Prostate gland (tissue), 2 donors: ENCODE measurements at regions not wholly inside any gene's neighbourhood (a gene's known extent, or its start where the extent isn't known, plus 50 kb on each side); places are given as distances from the start of the nearest gene placed in this dataset.

Source experiments
- DNase-seq: peaks from one replicate; pipeline ENCODE4 v3.0.0-alpha.2; 2019; ENCODE audit warnings: low spot score
- H3K27ac ChIP-seq, 2 donors: fragments of 200-600 bp; sonication (generic); 2 replicates each; pipeline ENCODE4 v1.5.1; 2017 to 2019
- H3K27me3 ChIP-seq: fragments of 200-600 bp; sonication (generic); replicated peaks from 2 replicates; pipeline ENCODE4 v1.5.1; 2019; ENCODE audit not compliant: insufficient read depth
- H3K36me3 ChIP-seq, 2 donors: fragments of 200-600 bp; sonication (generic); 1 replicate in 1 of 2; 2 replicates in 1 of 2; pipeline versions ENCODE4 v1.5.1 to v1.8.1; 2017 to 2019
- H3K4me1 ChIP-seq: fragments of 200-600 bp; sonication (generic); replicated peaks from 2 replicates; pipeline ENCODE4 v1.5.1; 2019
- H3K4me3 ChIP-seq, 2 donors: fragments of 200-600 bp; sonication (generic); 2 replicates each; pipeline ENCODE4 v1.5.1; 2017 to 2019
- H3K9me3 ChIP-seq: fragments of 200-600 bp; sonication (generic); 2 replicates; pipeline ENCODE4 v1.5.1; 2017
- POLR2A ChIP-seq: fragments of 450-650 bp; IDR thresholded peaks from one replicate; pipeline ENCODE4 v1.6.1; 2016; ENCODE audit warnings: antibody characterized with exemption, mild to moderate bottlenecking
- POLR2AphosphoS5 ChIP-seq: sonication (generic); formaldehyde crosslinking; IDR thresholded peaks from one replicate; pipeline ENCODE4 v1.6.1; 2017; ENCODE audit warnings: antibody characterized with exemption
- WGBS: methylation state at CpG from one replicate; pipeline ENCODE4 v1.1.5; 2018; 5-methylcytosine and 5-hydroxymethylcytosine counted together
- intact Hi-C: fragments of 100-400 bp; cut with DNase I; formaldehyde crosslinking; loops from one replicate; pipeline ENCODE4 v1.14.2; 2022
- TF ChIP-seq, protein P1 (sequence below), 4 experiments: fragments of 200-600 bp in 2 of 4; fragments of 450-650 bp in 2 of 4; sonication (generic) in 2 of 4; IDR thresholded peaks; 1 replicate in 3 of 4; 2 replicates in 1 of 4; pipeline ENCODE4 v1.5.1; 2016 to 2019; ENCODE audit warnings: antibody characterized with exemption in 4 of 4, mild to moderate bottlenecking in 2 of 4, moderate library complexity in 2 of 4

- intact Hi-C loops: no loop called here
- Histone ChIP-seq H3K4me1 (no peaks in the 10 kb centered on the region), H3K9me3 (no peaks in the 10 kb centered on the region), H3K27ac (no peak overlapping the region), H3K4me3 (no peak overlapping the region), H3K27me3 (no peaks in the 10 kb centered on the region), H3K36me3 (no peaks in the 10 kb centered on the region)
- no peak for TF ChIP-seq POLR2AphosphoS5
- TF ChIP-seq, protein P1, sequence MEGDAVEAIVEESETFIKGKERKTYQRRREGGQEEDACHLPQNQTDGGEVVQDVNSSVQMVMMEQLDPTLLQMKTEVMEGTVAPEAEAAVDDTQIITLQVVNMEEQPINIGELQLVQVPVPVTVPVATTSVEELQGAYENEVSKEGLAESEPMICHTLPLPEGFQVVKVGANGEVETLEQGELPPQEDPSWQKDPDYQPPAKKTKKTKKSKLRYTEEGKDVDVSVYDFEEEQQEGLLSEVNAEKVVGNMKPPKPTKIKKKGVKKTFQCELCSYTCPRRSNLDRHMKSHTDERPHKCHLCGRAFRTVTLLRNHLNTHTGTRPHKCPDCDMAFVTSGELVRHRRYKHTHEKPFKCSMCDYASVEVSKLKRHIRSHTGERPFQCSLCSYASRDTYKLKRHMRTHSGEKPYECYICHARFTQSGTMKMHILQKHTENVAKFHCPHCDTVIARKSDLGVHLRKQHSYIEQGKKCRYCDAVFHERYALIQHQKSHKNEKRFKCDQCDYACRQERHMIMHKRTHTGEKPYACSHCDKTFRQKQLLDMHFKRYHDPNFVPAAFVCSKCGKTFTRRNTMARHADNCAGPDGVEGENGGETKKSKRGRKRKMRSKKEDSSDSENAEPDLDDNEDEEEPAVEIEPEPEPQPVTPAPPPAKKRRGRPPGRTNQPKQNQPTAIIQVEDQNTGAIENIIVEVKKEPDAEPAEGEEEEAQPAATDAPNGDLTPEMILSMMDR (IDR thresholded peaks at IDR 0.05): no peak
- TF ChIP-seq POLR2A: no peak
- no peak for DNase-seq
Measured at GRCh38 chr2:82307511-82307910, 2003.0 kb upstream of the LRRTM1 start.

DNA sequence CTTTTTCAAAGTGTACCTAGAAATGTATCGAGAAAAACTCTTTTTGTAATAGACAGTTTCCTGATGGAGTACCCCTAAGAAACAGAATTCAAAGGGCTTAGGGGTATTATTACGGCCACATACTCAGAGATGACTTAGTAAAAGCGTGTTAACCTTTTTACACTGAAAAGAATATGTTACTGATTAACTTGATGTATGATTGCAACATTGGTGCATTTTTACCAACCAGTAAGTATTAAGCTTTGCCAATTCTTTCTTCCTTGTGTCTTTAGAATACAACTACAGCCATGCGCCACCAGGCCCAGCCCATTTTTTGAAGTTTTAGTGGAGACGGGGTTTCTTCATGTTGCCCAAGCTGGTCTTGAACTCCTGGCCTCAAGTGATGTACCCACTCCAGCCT lies 1997.0 kb upstream of the LRRTM1 start:
- TF ChIP-seq, protein P1 (IDR thresholded peaks at IDR 0.05): no peak
- no peak for TF ChIP-seq POLR2A
- no peak for TF ChIP-seq POLR2AphosphoS5
- H3K9me3 ChIP-seq: no peaks in the 10 kb centered on the region
- WGBS: 87% methylated on average over 5 of the region's 5 CpGs

GRCh38 chr2:82289446-82289845 lies 1984.9 kb upstream of the LRRTM1 start:
- TF ChIP-seq, protein P1 (IDR thresholded peaks at IDR 0.05): no peak
- no peak for TF ChIP-seq POLR2AphosphoS5
- no peak for TF ChIP-seq POLR2A
- Histone ChIP-seq H3K4me3 (no peak overlapping the region), H3K4me1 (no peaks in the 10 kb centered on the region), H3K27ac (no peak overlapping the region), H3K36me3 (no peaks in the 10 kb centered on the region), H3K9me3 (no peaks in the 10 kb centered on the region), H3K27me3 (no peaks in the 10 kb centered on the region)
- intact Hi-C loops: no loop called here
- DNase-seq: no peak
- WGBS: 81% methylated on average over 1 of the region's 1 CpG

More for the DNA sequence above, 1997.0 kb upstream of the LRRTM1 start:
- intact Hi-C loops: no loop called here
- Histone ChIP-seq H3K4me3 (no peak overlapping the region), H3K27ac (no peak overlapping the region), H3K4me1 (no peaks in the 10 kb centered on the region), H3K36me3 (no peaks in the 10 kb centered on the region), H3K27me3 (no peaks in the 10 kb centered on the region)
- DNase-seq: no peak

DNA sequence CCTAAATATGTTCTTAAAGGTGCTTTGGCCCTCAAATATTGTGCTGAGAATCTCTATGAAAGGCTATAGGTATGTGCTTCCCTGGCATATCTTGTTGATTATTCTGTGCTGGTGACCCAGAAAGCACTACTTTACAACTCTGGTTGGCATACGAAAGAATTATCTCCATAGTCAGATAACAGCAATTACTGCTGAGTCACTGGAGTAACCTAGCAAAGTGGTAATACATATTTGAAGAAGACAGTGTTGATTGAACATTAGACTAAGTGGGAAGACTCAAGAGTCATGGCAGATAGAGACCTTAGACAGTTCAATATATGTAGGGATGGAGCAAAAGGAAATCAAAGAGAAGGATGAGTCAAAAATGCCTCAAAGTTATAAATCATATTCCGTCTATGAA lies 1978.5 kb upstream of the LRRTM1 start:
- Histone ChIP-seq H3K27me3 (no peaks in the 10 kb centered on the region), H3K36me3 (no peaks in the 10 kb centered on the region), H3K4me3 (no peak overlapping the region), H3K4me1 (no peaks in the 10 kb centered on the region), H3K9me3 (no peaks in the 10 kb centered on the region), H3K27ac (no peak overlapping the region)
- no peak for DNase-seq
- 91% methylated on average over 2 of the region's 2 CpGs for WGBS
- no peak for TF ChIP-seq POLR2A
- no peak for TF ChIP-seq POLR2AphosphoS5
- TF ChIP-seq, protein P1 (IDR thresholded peaks at IDR 0.05): no peak
- intact Hi-C loops: no loop called here

DNA sequence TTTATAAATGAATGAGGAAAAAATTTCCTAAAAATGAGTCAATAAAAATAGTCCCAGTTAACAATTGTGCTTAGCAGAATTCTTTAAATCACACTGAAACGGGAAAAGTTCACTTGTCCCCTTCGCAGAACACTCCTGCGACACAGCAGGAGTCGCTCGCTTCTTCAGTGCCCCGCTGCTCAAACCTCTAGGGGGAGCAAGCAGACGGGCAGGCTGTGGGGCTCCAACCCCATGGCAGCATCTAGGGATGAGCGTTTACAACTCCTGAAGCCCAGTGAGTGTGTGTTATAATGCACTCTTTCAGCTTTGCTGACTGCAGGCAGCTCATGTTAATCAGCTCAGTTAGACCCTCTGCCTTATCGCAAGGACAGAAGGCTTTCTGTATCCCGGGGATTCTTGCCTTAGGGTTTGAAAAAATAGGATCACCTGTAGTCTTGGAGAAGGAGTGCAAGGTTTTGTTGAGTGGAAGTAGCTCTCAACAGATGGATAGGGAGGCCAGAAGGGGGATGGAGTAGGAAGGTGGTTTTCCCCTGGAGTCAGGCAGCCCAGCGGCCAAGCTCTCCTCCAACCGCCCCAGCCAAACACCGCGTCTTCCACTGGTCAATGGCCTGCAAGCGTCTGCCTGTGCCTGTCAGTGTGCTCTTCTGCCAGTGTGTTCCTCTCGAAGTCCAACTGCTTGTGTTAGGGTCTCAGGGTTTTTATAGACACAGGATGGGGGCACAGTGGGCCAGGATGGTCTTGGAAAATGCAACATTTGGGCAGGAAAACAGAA lies 1977.7 kb upstream of the LRRTM1 start:
- H3K27me3 ChIP-seq: no peaks in the 10 kb centered on the region
- H3K27ac ChIP-seq: no peak overlapping the region
- DNase-seq: no peak
- H3K4me1 ChIP-seq: no peaks in the 10 kb centered on the region
- H3K9me3 ChIP-seq: no peaks in the 10 kb centered on the region
- H3K36me3 ChIP-seq: no peaks in the 10 kb centered on the region
- intact Hi-C loops: no loop called here
- WGBS: 78% methylated on average over 16 of the region's 16 CpGs
- TF ChIP-seq POLR2A: no peak
- TF ChIP-seq, protein P1 (IDR thresholded peaks at IDR 0.05): no peak
- no peak for TF ChIP-seq POLR2AphosphoS5
- H3K4me3 ChIP-seq: no peak overlapping the region
